HepG2 (cell line): ENCODE measurements at regions not wholly inside any gene's neighbourhood (a gene's known extent, or its start where the extent isn't known, plus 50 kb on each side); places are given as distances from the start of the nearest gene placed in this dataset.

Source experiments
- ATF1 ChIP-seq: IDR thresholded peaks from 2 replicates; pipeline ENCODE4 v1.6.1; 2016; ENCODE audit warnings: mild to moderate bottlenecking, control low read depth
- KAT2B ChIP-seq: fragments of 150-350 bp; IDR thresholded peaks from 2 replicates; pipeline ENCODE4 v1.6.1; 2014; ENCODE audit warnings: low read depth, low read length, borderline replicate concordance
- NFIC ChIP-seq: IDR thresholded peaks from 2 replicates; pipeline ENCODE4 v1.6.1; 2012; ENCODE audit warnings: mild to moderate bottlenecking, low read length, inconsistent platforms
- POLR2G ChIP-seq: fragments of 200-400 bp; formaldehyde crosslinking; IDR thresholded peaks from 2 replicates; pipeline ENCODE4 v1.6.1; 2018; ENCODE audit warnings: mild to moderate bottlenecking, low read depth, low read length, moderate library complexity
- PRDM4 ChIP-seq: sonication (generic); formaldehyde crosslinking; IDR thresholded peaks from 2 replicates; pipeline ENCODE4 v1.9.0; 2021; ENCODE audit warnings: missing genetic modification reagents, borderline replicate concordance
- RAD21 ChIP-seq: fragments of 450-650 bp; formaldehyde crosslinking; IDR thresholded peaks from 2 replicates; pipeline ENCODE4 v1.5.0; 2020; ENCODE audit warnings: mild to moderate bottlenecking
- TSC22D2 ChIP-seq: sonication (generic); formaldehyde crosslinking; IDR thresholded peaks from 2 replicates; pipeline ENCODE4 v1.5.1; 2020; ENCODE audit warnings: missing genetic modification reagents, mild to moderate bottlenecking, borderline replicate concordance
- ZBTB1 ChIP-seq: sonication (generic); formaldehyde crosslinking; IDR thresholded peaks from 2 replicates; pipeline ENCODE4 v1.4.0; 2020; ENCODE audit warnings: missing genetic modification reagents, borderline replicate concordance
- ZBTB21 ChIP-seq: sonication (generic); formaldehyde crosslinking; IDR thresholded peaks from 2 replicates; pipeline ENCODE4 v1.4.0; 2020; ENCODE audit warnings: missing genetic modification reagents
- ZNF737 ChIP-seq: sonication (generic); formaldehyde crosslinking; IDR thresholded peaks from 2 replicates; pipeline ENCODE4 v1.5.0; 2020; ENCODE audit warnings: missing genetic modification reagents, mild to moderate bottlenecking, borderline replicate concordance
- ZNF792 ChIP-seq: IDR thresholded peaks from 2 replicates; pipeline ENCODE4 v1.6.1; 2016
- TF ChIP-seq, protein P1 (sequence below): sonication (generic); formaldehyde crosslinking; conservative IDR thresholded peaks from 2 replicates; pipeline ENCODE4 v1.4.0; 2020; ENCODE audit warnings: missing genetic modification reagents
- TF ChIP-seq, protein P2 (sequence below): sonication (generic); formaldehyde crosslinking; IDR thresholded peaks from 2 replicates; pipeline ENCODE4 v1.4.0; 2020; ENCODE audit warnings: low read depth, mild to moderate bottlenecking, missing genetic modification reagents
- TF ChIP-seq, protein P3 (sequence below): sonication (generic); formaldehyde crosslinking; IDR thresholded peaks from 2 replicates; pipeline ENCODE4 v1.5.0; 2020; ENCODE audit warnings: mild to moderate bottlenecking, missing genetic modification reagents, moderate library complexity

DNA sequence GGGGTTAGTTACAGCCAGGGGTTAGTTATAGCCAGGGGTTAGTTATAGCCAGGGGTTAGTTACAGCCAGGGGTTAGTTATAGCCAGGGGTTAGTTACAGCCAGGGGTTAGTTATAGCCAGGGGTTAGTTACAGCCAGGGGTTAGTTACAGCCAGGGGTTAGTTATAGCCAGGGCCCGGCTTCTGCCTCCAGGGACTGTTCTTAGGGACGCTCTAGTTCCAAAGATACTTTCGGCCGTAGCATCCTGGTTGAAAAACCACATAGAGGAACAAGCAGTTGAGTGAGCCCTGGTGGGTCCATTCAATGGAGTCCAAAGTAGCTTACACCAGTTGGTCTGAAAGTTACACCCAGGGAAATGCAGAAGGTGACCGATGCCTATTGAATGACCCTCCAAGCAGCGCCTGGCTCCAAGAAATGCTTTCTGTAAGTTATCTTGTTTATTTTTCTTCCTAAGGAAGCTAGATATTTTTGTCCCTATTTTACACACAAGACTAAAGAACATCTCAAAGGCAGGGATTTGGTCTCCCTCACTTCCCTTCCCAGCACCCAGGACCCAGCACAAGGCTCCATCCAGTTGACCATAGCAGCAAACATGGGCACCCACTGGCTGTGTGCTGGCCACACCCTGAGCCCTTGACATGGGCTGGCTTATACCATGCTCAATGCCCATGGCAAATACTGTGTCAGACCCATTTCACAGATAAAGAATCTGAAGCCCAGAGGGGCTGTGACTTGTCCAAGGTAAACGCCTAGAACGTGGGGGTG is 49.7 kb upstream of the SHISAL1 start:
- TF ChIP-seq NFIC (no peak), TSC22D2 (no peak), RAD21 (CRISPR knock-in tag) (no peak), ZBTB21 (CRISPR knock-in tag) (no peak), ZBTB1 (CRISPR knock-in tag) (no peak), POLR2G (no peak), ATF1 (CRISPR knock-in tag) (no peak), ZNF737 (CRISPR knock-in tag) (no peak), ZNF792 (no peak), KAT2B (no peak), PRDM4 (no peak)
- TF ChIP-seq, protein P1, sequence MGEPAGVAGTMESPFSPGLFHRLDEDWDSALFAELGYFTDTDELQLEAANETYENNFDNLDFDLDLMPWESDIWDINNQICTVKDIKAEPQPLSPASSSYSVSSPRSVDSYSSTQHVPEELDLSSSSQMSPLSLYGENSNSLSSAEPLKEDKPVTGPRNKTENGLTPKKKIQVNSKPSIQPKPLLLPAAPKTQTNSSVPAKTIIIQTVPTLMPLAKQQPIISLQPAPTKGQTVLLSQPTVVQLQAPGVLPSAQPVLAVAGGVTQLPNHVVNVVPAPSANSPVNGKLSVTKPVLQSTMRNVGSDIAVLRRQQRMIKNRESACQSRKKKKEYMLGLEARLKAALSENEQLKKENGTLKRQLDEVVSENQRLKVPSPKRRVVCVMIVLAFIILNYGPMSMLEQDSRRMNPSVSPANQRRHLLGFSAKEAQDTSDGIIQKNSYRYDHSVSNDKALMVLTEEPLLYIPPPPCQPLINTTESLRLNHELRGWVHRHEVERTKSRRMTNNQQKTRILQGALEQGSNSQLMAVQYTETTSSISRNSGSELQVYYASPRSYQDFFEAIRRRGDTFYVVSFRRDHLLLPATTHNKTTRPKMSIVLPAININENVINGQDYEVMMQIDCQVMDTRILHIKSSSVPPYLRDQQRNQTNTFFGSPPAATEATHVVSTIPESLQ (CRISPR knock-in tag) = no peak
- TF ChIP-seq, protein P2, sequence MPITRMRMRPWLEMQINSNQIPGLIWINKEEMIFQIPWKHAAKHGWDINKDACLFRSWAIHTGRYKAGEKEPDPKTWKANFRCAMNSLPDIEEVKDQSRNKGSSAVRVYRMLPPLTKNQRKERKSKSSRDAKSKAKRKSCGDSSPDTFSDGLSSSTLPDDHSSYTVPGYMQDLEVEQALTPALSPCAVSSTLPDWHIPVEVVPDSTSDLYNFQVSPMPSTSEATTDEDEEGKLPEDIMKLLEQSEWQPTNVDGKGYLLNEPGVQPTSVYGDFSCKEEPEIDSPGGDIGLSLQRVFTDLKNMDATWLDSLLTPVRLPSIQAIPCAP (CRISPR knock-in tag) = no peak
- TF ChIP-seq, protein P3, sequence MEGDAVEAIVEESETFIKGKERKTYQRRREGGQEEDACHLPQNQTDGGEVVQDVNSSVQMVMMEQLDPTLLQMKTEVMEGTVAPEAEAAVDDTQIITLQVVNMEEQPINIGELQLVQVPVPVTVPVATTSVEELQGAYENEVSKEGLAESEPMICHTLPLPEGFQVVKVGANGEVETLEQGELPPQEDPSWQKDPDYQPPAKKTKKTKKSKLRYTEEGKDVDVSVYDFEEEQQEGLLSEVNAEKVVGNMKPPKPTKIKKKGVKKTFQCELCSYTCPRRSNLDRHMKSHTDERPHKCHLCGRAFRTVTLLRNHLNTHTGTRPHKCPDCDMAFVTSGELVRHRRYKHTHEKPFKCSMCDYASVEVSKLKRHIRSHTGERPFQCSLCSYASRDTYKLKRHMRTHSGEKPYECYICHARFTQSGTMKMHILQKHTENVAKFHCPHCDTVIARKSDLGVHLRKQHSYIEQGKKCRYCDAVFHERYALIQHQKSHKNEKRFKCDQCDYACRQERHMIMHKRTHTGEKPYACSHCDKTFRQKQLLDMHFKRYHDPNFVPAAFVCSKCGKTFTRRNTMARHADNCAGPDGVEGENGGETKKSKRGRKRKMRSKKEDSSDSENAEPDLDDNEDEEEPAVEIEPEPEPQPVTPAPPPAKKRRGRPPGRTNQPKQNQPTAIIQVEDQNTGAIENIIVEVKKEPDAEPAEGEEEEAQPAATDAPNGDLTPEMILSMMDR (CRISPR knock-in tag) = no peak
